CD4-positive, alpha-beta T cell (primary cell): ENCODE measurements at regions not wholly inside any gene's neighbourhood (a gene's known extent, or its start where the extent isn't known, plus 50 kb on each side); places are given as distances from the start of the nearest gene placed in this dataset.

Source experiments
- ATAC-seq: fragments of 200-7000 bp; cut with Tn5 transposase; one replicate; pipeline ENCODE4 v1.10.0; 2022; ENCODE audit warnings: mild to moderate bottlenecking; ENCODE audit not compliant: poor library complexity
- CTCF ChIA-PET: fragments of 350-600 bp; sonication (Branson Sonifier 250); formaldehyde crosslinking; loops from one replicate; lab custom pipeline; 2021; ENCODE audit warnings: antibody characterized with exemption, inconsistent platforms; lab: Charles Lee
- POLR2A ChIA-PET: fragments of 350-600 bp; sonication (Branson Sonifier 250); formaldehyde crosslinking; loops from one replicate; lab custom pipeline; 2021; ENCODE audit warnings: antibody characterized with exemption, inconsistent platforms; lab: Charles Lee
- DNase-seq, 14 experiments: peaks; one replicate each; pipeline ENCODE4 v3.0.0-alpha.2; 2013 to 2020; ENCODE audit warnings: mixed read lengths in 2 of 14
- H3K27ac ChIP-seq, 2 donors: one replicate each; pipeline versions ENCODE4 v1.5.1 to v1.7.0; 2013; ENCODE audit warnings: low read length in 2 of 2, low read depth in 1 of 2, mild to moderate bottlenecking in 1 of 2
- H3K27me3 ChIP-seq, 2 experiments: 1 replicate in 1 of 2; 2 replicates in 1 of 2; pipeline versions ENCODE4 v1.6.1 to v1.7.0; 2013; ENCODE audit warnings: low read length in 2 of 2, control low read depth in 1 of 2, mild to moderate bottlenecking in 1 of 2, moderate library complexity in 1 of 2; ENCODE audit not compliant: insufficient read depth in 2 of 2, control insufficient read depth in 1 of 2
- H3K36me3 ChIP-seq: one replicate; pipeline ENCODE4 v1.6.1; 2013; ENCODE audit warnings: low read length, control low read depth; ENCODE audit not compliant: insufficient read depth
- H3K4me1 ChIP-seq: one replicate; pipeline ENCODE4 v1.6.1; 2013; ENCODE audit warnings: low read length, control low read depth; ENCODE audit not compliant: insufficient read depth
- H3K4me3 ChIP-seq: one replicate; pipeline ENCODE4 v1.5.1; 2013; ENCODE audit warnings: mild to moderate bottlenecking, low read length, moderate library complexity
- H3K9me3 ChIP-seq, 2 experiments: 1 replicate in 1 of 2; 2 replicates in 1 of 2; pipeline versions ENCODE4 v1.6.1 to v1.7.0; 2013; ENCODE audit warnings: low read length in 2 of 2, mild to moderate bottlenecking in 2 of 2, control low read depth in 1 of 2, moderate library complexity in 1 of 2; ENCODE audit not compliant: control insufficient read depth in 1 of 2, insufficient read depth in 1 of 2
- H3K27ac Mint-ChIP-seq: one replicate; pipeline ENCODE4 v1.8.0; 2020; ENCODE audit warnings: mixed read lengths
- H3K27me3 Mint-ChIP-seq: one replicate; pipeline ENCODE4 v1.8.0; 2021; ENCODE audit warnings: mixed read lengths
- H3K36me3 Mint-ChIP-seq: one replicate; pipeline ENCODE4 v1.8.0; 2021; ENCODE audit warnings: low read depth, mixed read lengths
- H3K4me1 Mint-ChIP-seq: one replicate; pipeline ENCODE4 v1.8.0; 2021; ENCODE audit warnings: low read depth, mixed read lengths
- H3K4me3 Mint-ChIP-seq: one replicate; pipeline ENCODE4 v1.8.0; 2020; ENCODE audit warnings: mild to moderate bottlenecking, mixed read lengths
- H3K9me3 Mint-ChIP-seq: one replicate; pipeline ENCODE4 v1.8.0; 2020; ENCODE audit warnings: mixed read lengths
- CTCF ChIP-seq: fragments of 200-600 bp; IDR thresholded peaks from one replicate; pipeline ENCODE4 v1.8.0; 2022; ENCODE audit warnings: antibody characterized with exemption, mild to moderate bottlenecking
- intact Hi-C, 2 experiments: fragments of 100-400 bp; cut with DNase I in 1 of 2; cut with micrococcal nuclease in 1 of 2; formaldehyde crosslinking; loops; one replicate each; pipeline versions ENCODE4 v1.15.1 to v1.9.0; 2023 to 2025; cut with DNase I, micrococcal nuclease

- no peaks in the 10 kb centered on the region for H3K4me1 ChIP-seq
- H3K9me3 Mint-ChIP-seq: no peaks in the 10 kb centered on the region
- ChIA-PET POLR2A (no interaction called here), CTCF (no interaction called here)
- peaks cover 0 to 3% of the 10 kb centered on the region in 2 experiments for H3K9me3 ChIP-seq
- intact Hi-C loops: no loop called here
- H3K4me3 Mint-ChIP-seq: no peak overlapping the region
- no peak for DNase-seq
- TF ChIP-seq CTCF: no peak
- H3K27ac Mint-ChIP-seq: no peak overlapping the region
- no peak overlapping the region for H3K27ac ChIP-seq
- no peak for ATAC-seq
- H3K27me3 Mint-ChIP-seq: no peaks in the 10 kb centered on the region
- no peaks in the 10 kb centered on the region for H3K4me1 Mint-ChIP-seq
- no peaks in the 10 kb centered on the region for H3K27me3 ChIP-seq
- H3K36me3 Mint-ChIP-seq: no peaks in the 10 kb centered on the region
- no peaks in the 10 kb centered on the region for H3K36me3 ChIP-seq
- no peak overlapping the region for H3K4me3 ChIP-seq
Measured at GRCh38 chr11:106369224-106369623, 291.8 kb downstream of the AASDHPPT start.

- DNase-seq (no peak), ATAC-seq (no peak)
- TF ChIP-seq CTCF: no peak
- H3K4me1 ChIP-seq: no peaks in the 10 kb centered on the region
- H3K36me3 ChIP-seq: no peaks in the 10 kb centered on the region
- H3K27me3 ChIP-seq: no peaks in the 10 kb centered on the region
- intact Hi-C loops: no loop called here
- Mint-ChIP-seq H3K4me3 (no peak overlapping the region), H3K27me3 (no peaks in the 10 kb centered on the region), H3K27ac (no peak overlapping the region), H3K9me3 (no peaks in the 10 kb centered on the region), H3K36me3 (no peaks in the 10 kb centered on the region), H3K4me1 (no peaks in the 10 kb centered on the region)
- no peak overlapping the region for H3K27ac ChIP-seq
- ChIA-PET POLR2A (no interaction called here), CTCF (no interaction called here)
- H3K9me3 ChIP-seq: peaks cover 0 to 3% of the 10 kb centered on the region in 2 experiments
- no peak overlapping the region for H3K4me3 ChIP-seq
Measured at GRCh38 chr11:106378513-106379179, 301.2 kb downstream of the AASDHPPT start.

GRCh38 chr11:106379265-106379664 is 301.8 kb downstream of the AASDHPPT start:
- no peak overlapping the region for H3K27ac Mint-ChIP-seq
- ChIA-PET POLR2A (no interaction called here), CTCF (no interaction called here)
- no peaks in the 10 kb centered on the region for H3K4me1 ChIP-seq
- no peaks in the 10 kb centered on the region for H3K36me3 Mint-ChIP-seq
- H3K4me3 ChIP-seq: no peak overlapping the region
- DNase-seq (no peak), ATAC-seq (no peak)
- no peak overlapping the region for H3K4me3 Mint-ChIP-seq
- no peaks in the 10 kb centered on the region for H3K36me3 ChIP-seq
- no peaks in the 10 kb centered on the region for H3K4me1 Mint-ChIP-seq
- no peaks in the 10 kb centered on the region for H3K27me3 Mint-ChIP-seq
- peaks cover 0 to 3% of the 10 kb centered on the region in 2 experiments for H3K9me3 ChIP-seq
- no peak overlapping the region for H3K27ac ChIP-seq
- no peaks in the 10 kb centered on the region for H3K27me3 ChIP-seq
- TF ChIP-seq CTCF: no peak
- intact Hi-C loops: no loop called here
- H3K9me3 Mint-ChIP-seq: no peaks in the 10 kb centered on the region
